ENCODE measurements at regions not wholly inside any gene's neighbourhood (a gene's known extent, or its start where the extent isn't known, plus 50 kb on each side); places are given as distances from the start of the nearest gene placed in this dataset.
A peak's percentile ranks its signal among the peaks of the same experiment; 100 is the strongest.

DNA sequence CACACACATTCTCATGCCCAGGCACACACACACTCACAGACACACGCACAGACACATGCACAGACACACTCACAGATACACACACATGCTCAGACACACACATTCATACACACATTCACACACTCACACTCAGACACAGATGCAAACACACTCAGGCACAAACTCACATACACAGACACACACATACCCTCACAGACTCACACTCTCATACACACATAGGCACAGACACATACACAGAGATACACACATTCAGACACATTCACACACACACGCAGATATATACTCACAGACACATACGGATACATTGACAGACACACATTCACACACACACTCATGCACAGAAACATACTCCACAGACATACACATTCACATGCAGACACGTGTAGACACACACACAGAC, 89.6 kb downstream of the RBFOX3 start:
- no peak for DNase-seq (ENCODE audit: low read depth)

GRCh38 chr17:79520167-79521165, 90.4 kb downstream of the RBFOX3 start:
- DNase-seq (ENCODE audit: low read depth): no peak

- DNase-seq (ENCODE audit: low read depth): no peak
Measured at GRCh38 chr17:79519601-79520000, 91.2 kb downstream of the RBFOX3 start.

DNA sequence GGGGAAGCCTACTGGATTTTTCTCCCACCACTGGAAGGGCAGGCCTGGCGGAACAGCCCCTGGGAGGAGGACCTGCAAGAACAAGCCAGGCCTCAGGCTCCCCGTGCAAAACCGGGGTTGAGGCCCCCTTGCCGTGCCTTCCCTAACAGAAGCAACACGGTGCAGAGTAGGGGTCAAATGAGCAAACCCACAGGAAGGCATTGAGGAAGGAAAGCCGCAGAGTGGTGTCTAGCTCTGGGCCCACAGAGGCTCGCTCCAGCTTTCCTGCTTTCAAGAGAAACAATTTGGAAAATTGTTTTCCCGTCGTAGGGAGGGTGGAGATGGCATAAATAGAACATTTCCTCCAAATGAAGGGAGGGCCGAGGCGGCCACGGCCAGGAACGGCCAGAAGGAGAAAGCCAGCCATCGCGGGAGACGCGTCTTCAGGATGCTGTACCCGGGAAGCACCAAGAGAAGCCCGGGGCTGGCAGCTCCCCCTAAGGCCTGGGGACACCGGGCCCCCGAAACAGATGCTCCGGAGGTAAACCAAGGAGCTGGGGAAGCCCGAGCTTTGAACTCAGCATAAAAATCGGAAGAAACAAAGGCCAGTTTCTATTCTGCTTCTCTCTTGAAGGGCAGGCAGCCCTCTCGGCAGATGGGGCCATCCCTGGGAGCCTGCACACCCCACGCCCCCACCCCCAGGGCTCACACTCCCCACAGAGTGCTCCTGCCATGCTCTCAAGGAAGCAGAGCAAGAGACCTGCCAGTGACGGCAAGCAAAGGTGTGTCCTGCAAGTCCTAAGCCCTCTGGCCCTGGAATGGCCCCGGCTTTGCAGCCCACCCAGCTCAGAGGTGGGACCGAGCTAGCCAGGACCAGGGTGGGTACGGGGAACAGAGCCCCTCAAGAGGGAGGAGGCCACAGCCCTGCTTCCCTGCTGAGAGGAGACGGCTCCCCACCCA, 92.0 kb downstream of the RBFOX3 start:
- DNase-seq (ENCODE audit: low read depth): no peak

GRCh38 chr17:79517827-79518584, 92.8 kb downstream of the RBFOX3 start:
- DNase-seq (ENCODE audit: low read depth): no peak

DNA sequence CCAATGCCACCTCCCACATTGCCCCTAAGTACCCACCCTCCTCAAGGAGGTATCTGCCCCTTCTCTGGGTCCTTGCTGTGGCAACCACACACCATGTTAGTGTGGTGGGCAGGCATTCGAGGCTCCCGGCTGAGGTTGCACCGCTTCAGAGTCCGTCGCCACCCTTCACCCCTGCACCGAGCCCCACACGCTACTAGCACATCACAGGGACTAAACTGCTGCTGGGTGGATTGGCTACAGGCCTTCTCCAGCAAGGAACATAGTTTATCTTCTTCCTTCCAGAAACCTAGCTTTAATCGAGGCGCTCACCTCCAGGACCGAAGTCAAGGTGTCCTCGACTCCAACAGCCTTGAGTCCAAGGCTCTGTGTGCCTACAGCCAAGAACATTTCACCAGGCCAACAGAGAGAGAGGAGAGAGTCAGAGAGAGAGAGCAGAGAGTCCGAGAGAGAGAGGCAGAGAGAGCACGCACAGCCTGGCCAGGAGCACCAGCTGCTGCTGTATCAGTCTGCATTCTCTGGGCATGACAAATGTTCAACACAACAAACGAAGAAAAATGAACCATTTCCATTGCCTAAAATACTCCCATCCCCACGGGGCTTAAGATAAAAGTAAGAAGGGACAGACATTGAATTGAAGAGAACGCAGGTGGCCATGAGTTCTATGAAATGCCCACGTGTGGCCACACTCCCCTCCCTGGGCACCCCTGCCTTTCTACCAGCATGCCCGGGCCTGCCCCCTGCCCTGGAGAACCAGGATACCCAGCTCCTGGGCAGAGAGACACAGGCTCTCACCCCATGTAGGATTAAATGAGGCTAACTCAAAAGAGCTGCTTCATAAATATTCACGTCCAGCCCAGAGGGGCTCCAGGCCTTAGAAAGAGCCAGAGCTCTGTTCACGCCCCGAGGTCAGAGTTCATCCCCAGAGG, 94.9 kb downstream of the RBFOX3 start:
- no peak for DNase-seq (ENCODE audit: low read depth)

- DNase-seq (ENCODE audit: low read depth): no peak
Measured at GRCh38 chr17:79515110-79515509, 95.7 kb downstream of the RBFOX3 start.

DNA sequence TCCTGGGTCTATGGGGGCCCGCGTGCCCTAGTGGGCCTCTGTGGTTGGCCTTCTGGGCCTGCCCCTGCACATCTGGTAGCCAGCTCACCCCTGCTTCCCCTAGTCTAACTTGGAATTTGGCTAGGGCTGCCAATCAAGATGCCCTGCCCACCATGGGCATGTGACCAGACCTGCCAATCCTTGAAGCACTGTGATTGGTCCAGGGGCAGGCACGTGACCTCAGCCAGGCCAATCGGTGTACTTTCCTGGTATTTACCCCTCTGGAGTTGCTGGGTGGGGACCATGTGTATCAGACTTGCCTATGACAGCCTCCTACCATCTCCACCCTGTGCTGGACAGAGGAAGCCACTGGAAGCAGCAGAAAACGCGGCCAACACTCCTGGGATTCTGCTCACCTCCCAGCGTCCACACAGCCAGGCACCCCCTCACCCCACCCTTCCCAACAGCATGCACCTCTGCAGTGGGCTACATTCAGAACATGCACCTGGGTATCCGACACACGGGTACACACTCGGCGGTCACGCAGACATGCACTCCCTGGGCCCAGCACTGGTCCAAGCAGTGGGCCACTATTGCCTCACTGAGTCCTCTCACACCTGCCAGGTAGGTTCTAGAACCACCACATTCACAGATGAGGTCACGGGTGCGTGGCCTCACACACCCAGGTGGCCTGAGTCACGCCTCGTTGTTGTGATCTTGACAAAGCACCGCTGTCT, 96.9 kb downstream of the RBFOX3 start:
- peak; percentile 5 for DNase-seq (ENCODE audit: low read depth)

DNA sequence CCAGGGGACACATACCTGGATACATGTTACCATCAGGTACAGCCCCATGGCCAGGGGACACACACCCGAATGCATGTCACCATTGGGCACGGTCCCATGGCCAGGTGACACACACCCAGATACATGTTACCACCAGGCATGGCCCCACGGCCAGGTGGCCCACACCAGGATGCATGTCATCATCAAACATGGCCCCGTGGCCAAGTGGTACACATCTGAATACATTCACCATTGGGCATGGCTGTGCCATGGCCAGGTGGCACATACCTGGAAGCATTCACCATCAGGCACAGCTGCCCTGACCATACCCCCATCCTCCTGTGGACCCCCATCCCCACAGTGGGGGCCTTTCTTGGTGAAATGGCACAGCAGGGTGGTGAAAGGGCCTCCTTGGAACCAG, 97.6 kb downstream of the RBFOX3 start:
- DNase-seq (ENCODE audit: low read depth): no peak

DNA sequence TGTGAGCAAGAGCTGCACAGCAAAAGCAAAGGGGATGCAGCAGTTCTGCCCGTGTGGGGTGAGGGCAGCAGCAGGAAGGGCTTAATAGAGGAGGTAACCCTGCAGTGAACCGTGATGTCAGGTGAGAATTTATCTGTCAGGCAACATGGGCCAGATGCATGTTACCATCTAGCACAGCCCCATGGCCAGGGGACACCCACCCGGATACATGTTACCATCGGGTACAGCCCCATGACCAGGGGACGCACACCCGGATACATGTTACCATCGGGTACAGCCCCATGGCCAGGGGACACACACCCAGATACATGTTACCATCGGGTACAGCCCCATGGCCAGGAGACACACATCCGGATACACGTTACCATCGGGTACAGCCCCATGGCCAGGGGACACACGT, 99.4 kb downstream of the RBFOX3 start:
- DNase-seq (ENCODE audit: low read depth): no peak

GRCh38 chr17:79510071-79510470, 100.8 kb downstream of the RBFOX3 start:
- DNase-seq (ENCODE audit: low read depth): no peak

DNA sequence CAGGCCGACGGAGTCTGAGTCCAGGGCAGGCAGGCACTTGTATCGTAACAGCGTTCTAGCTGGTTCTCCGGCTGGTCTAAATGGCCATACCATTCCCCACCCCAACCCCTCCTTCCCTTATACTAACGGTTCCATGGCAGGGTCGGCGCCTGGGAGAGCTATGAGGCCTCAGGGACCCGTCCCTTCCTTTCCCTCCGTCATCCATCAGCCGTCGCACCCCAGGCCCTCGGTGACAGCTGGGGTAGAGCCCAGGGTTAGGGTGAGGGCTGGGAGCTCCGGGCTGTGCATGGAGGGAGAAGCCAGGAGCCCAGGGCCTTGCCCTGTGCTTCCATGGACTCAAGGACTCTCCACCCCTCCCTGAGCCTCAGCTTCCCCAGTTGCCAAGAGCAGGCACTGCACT, 101.4 kb downstream of the RBFOX3 start:
- DNase-seq (ENCODE audit: low read depth): no peak

DNA sequence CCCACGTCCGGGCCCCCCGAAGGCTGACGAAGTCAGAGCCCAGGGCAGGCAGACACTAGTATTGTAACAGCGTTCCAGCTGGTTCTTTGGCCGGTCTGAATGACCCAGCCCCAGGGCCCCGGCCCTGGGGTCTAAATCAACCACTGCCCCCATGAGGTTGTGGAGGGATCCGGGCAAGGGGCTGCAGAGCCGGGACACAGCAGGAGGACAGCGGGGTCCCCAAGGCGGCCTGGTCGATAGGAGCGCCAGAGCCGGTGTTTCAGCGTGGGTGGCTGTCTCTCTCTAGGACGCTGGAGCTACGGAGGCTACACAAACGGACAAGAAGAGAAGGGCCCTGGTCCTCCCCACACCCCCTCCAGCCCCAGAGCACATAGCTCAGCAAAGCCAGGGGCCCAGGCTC, 101.8 kb downstream of the RBFOX3 start:
- DNase-seq (ENCODE audit: low read depth): no peak

DNA sequence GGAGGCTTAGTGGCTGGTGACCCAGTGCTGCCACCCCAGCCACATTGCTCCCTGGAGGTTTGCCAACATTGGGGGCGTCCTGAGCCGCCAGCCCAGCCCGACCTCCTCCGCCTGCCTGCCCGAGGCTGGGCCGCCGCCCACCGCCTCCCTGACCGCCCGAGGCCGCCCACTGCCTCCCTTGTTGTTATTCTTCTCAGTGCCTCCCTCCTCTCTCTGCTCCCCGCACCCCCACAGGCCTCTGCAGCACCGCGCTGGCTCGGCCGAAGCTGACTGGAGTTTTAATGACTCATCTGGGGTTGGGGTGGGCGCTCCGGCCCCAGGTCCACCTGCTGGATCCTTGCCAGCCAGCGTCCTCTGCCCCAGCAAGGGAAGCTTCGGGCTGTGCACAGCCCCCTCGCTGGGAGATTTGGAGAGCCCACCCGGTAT, 102.5 kb downstream of the RBFOX3 start:
- DNase-seq (ENCODE audit: low read depth): no peak

DNA sequence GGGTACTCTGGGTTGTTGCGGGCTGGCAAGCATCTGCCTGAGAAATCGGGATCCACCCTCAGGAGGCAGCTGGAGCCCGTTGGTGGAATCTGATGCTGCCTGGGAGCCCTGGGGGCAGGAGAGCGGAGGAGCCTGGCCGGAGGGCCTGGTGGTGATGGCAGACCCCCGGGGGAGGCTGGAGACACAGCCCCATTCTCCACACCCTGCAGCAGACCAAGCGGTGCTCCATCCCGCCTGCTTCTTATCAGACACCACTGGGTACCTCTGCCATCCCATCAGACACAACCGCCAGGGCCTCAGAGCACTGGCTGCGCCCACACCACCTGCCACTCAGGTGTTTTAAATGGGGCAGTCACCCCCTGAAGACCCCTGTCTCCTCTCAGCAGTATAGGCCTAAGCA, 103.9 kb downstream of the RBFOX3 start:
- DNase-seq (ENCODE audit: low read depth): no peak

- no peak for DNase-seq (ENCODE audit: low read depth)
Measured at GRCh38 chr17:79506150-79506870, 104.5 kb downstream of the RBFOX3 start.

GRCh38 chr17:79505199-79505598, 105.7 kb downstream of the RBFOX3 start:
- DNase-seq (ENCODE audit: low read depth): no peak

GRCh38 chr17:79504181-79504605, 106.7 kb downstream of the RBFOX3 start:
- no peak for DNase-seq (ENCODE audit: low read depth)

GRCh38 chr17:79503126-79503839, 107.6 kb downstream of the RBFOX3 start:
- DNase-seq (ENCODE audit: low read depth): no peak

All from RPMI7951 (cell line).